HepG2 (cell line): ENCODE measurements at regions not wholly inside any gene's neighbourhood (a gene's known extent, or its start where the extent isn't known, plus 50 kb on each side); places are given as distances from the start of the nearest gene placed in this dataset.

ENCODE experiments used
- DDIT3 ChIP-seq: sonication (generic); formaldehyde crosslinking; IDR thresholded peaks from 2 replicates; pipeline ENCODE4 v1.4.0; 2020; ENCODE audit warnings: mild to moderate bottlenecking, missing genetic modification reagents
- EP300 ChIP-seq, 3 experiments: sonication (generic) in 1 of 3; formaldehyde crosslinking in 1 of 3; IDR thresholded peaks; 2 replicates each; pipeline versions ENCODE4 v1.5.1 to v1.6.1; 2011 to 2020; ENCODE audit warnings: low read depth in 2 of 3, low read length in 2 of 3, borderline replicate concordance in 1 of 3, improper control_type of control experiment in 1 of 3, mild to moderate bottlenecking in 1 of 3, missing genetic modification reagents in 1 of 3, moderate library complexity in 1 of 3
- ETS1 ChIP-seq: sonication (generic); formaldehyde crosslinking; IDR thresholded peaks from 2 replicates; pipeline ENCODE4 v1.4.0; 2020; ENCODE audit warnings: missing genetic modification reagents
- HMG20A ChIP-seq: IDR thresholded peaks from 2 replicates; pipeline ENCODE4 v1.6.1; 2016; ENCODE audit warnings: borderline replicate concordance
- MXI1 ChIP-seq: IDR thresholded peaks from 3 replicates; pipeline ENCODE4 v1.6.1; 2012; ENCODE audit warnings: low read depth, low read length, inconsistent platforms, borderline replicate concordance
- NR2C2 ChIP-seq: sonication (generic); formaldehyde crosslinking; IDR thresholded peaks from 2 replicates; pipeline ENCODE4 v1.4.0; 2020; ENCODE audit warnings: missing genetic modification reagents, mild to moderate bottlenecking, moderate library complexity, borderline replicate concordance
- PATZ1 ChIP-seq: sonication (generic); formaldehyde crosslinking; IDR thresholded peaks from 2 replicates; pipeline ENCODE4 v1.4.0; 2020; ENCODE audit warnings: missing genetic modification reagents
- PRDM10 ChIP-seq: sonication (generic); formaldehyde crosslinking; IDR thresholded peaks from 2 replicates; pipeline ENCODE4 v1.4.0; 2020; ENCODE audit warnings: low read depth, missing genetic modification reagents
- SALL2 ChIP-seq: sonication (generic); formaldehyde crosslinking; IDR thresholded peaks from 2 replicates; pipeline ENCODE4 v1.8.1; 2023; ENCODE audit warnings: mild to moderate bottlenecking, missing genetic modification reagents, inconsistent platforms
- ZFP36 ChIP-seq: fragments of 150-350 bp; IDR thresholded peaks from 2 replicates; pipeline ENCODE4 v1.6.1; 2018; ENCODE audit warnings: borderline replicate concordance, low read length, low read depth; ENCODE audit not compliant: partially characterized antibody
- ZNF224 ChIP-seq: sonication (generic); formaldehyde crosslinking; IDR thresholded peaks from 2 replicates; pipeline ENCODE4 v1.5.0; 2020; ENCODE audit warnings: mild to moderate bottlenecking, missing genetic modification reagents
- ZNF225 ChIP-seq: sonication (generic); formaldehyde crosslinking; IDR thresholded peaks from 2 replicates; pipeline ENCODE4 v1.4.0; 2020; ENCODE audit warnings: mild to moderate bottlenecking, missing genetic modification reagents
- ZNF776 ChIP-seq: sonication (generic); formaldehyde crosslinking; IDR thresholded peaks from 2 replicates; pipeline ENCODE4 v1.4.0; 2020; ENCODE audit warnings: mild to moderate bottlenecking, missing genetic modification reagents
- ZSCAN29 ChIP-seq: sonication (generic); formaldehyde crosslinking; conservative IDR thresholded peaks from 2 replicates; pipeline ENCODE4 v1.4.0; 2020; ENCODE audit warnings: mild to moderate bottlenecking, missing genetic modification reagents

- TF ChIP-seq NR2C2 (CRISPR knock-in tag) (no peak), ZNF224 (CRISPR knock-in tag) (no peak), ZNF776 (CRISPR knock-in tag) (no peak), EP300 (IDR thresholded peaks at IDR 0.05; ENCODE audit: low read depth in 2 of 2, low read length in 2 of 2) (no peak), EP300 (CRISPR knock-in tag; IDR thresholded peaks at IDR 0.05; ENCODE audit: borderline replicate concordance) (no peak), HMG20A (no peak), ZNF225 (no peak), ZFP36 (no peak), DDIT3 (CRISPR knock-in tag) (no peak), PRDM10 (no peak), PATZ1 (CRISPR knock-in tag) (no peak), ZSCAN29 (CRISPR knock-in tag) (no peak), MXI1 (no peak), SALL2 (no peak), ETS1 (CRISPR knock-in tag) (no peak)
Measured at GRCh38 chr18:75546964-75547363, 119.5 kb upstream of the SMIM21 start.
